OCI-LY3 (cell line): ENCODE measurements at regions not wholly inside any gene's neighbourhood (a gene's known extent, or its start where the extent isn't known, plus 50 kb on each side); places are given as distances from the start of the nearest gene placed in this dataset.

Experiments
- H2AFZ ChIP-seq: fragments of 200-600, 300-600 bp; shearing (Covaris generic); 2 replicates; pipeline ENCODE4 v1.6.0; 2014; ENCODE audit warnings: antibody characterized with exemption, low read depth, low read length
- H3K27ac ChIP-seq: fragments of 200-600, 300-600 bp; sonication (generic); 2 replicates; pipeline ENCODE4 v1.5.1; 2014; ENCODE audit warnings: mild to moderate bottlenecking, low read length, moderate library complexity, mixed read lengths
- H3K27me3 ChIP-seq: fragments of 200-600, 300-600 bp; sonication (generic); 2 replicates; pipeline ENCODE4 v1.6.1; 2014; ENCODE audit warnings: low read depth, low read length, mixed read lengths
- H3K36me3 ChIP-seq: fragments of 200-600, 300-600 bp; sonication (generic); replicated peaks from 2 replicates; pipeline ENCODE3; 2014; ENCODE audit warnings: low read depth, low read length, mixed read lengths
- H3K4me1 ChIP-seq: fragments of 300-600, 200-600 bp; sonication (generic); 2 replicates; pipeline ENCODE4 v1.6.1; 2014; ENCODE audit warnings: low read length, mixed read lengths
- H3K4me2 ChIP-seq: fragments of 200-600, 300-600 bp; sonication (generic); 2 replicates; pipeline ENCODE4 v1.6.1; 2014; ENCODE audit warnings: low read length, mixed read lengths
- H3K4me3 ChIP-seq: fragments of 300-600, 200-600 bp; sonication (generic); 2 replicates; pipeline ENCODE4 v1.5.1; 2014; ENCODE audit warnings: antibody characterized with exemption, mild to moderate bottlenecking, low read length, moderate library complexity
- H3K79me2 ChIP-seq: fragments of 300-600, 200-600 bp; shearing (Covaris generic); 2 replicates; pipeline ENCODE4 v1.6.1; 2014; ENCODE audit warnings: mild to moderate bottlenecking, low read length, mixed read lengths
- H3K9ac ChIP-seq: fragments of 300-600, 200-600 bp; shearing (Covaris generic); 2 replicates; pipeline ENCODE4 v1.6.0; 2014; ENCODE audit warnings: mild to moderate bottlenecking, low read length, moderate library complexity
- H3K9me3 ChIP-seq: fragments of 200-600, 300-600 bp; shearing (Covaris generic); 2 replicates; pipeline ENCODE4 v1.6.1; 2014; ENCODE audit warnings: low read length, mixed read lengths; ENCODE audit not compliant: insufficient read depth
- H4K20me1 ChIP-seq: fragments of 200-600, 300-600 bp; sonication (generic); 2 replicates; pipeline ENCODE4 v1.6.1; 2016; ENCODE audit warnings: low read length, mixed read lengths; ENCODE audit not compliant: insufficient read depth
- CTCF ChIP-seq: fragments of 200-600, 300-600 bp; sonication (generic); IDR thresholded peaks from 2 replicates; pipeline ENCODE4 v1.5.1; 2014; ENCODE audit warnings: antibody characterized with exemption, low read length, low read depth
- EZH2phosphoT487 ChIP-seq: fragments of 200-600 bp; shearing (Covaris generic); IDR thresholded peaks from 2 replicates; pipeline ENCODE4 v1.6.1; 2018; ENCODE audit warnings: antibody characterized with exemption, mixed run types, low read depth

- no peak overlapping the region for H3K4me3 ChIP-seq
- TF ChIP-seq EZH2phosphoT487: no peak
- no peak for TF ChIP-seq CTCF
Measured at GRCh38 chr7:47024991-47025390, 556.9 kb downstream of the TNS3 start.

GRCh38 chr7:47008461-47008860 lies 573.5 kb downstream of the TNS3 start:
- Histone ChIP-seq H3K4me3 (no peak overlapping the region), H3K79me2 (no peaks in the 10 kb centered on the region), H3K9ac (no peak overlapping the region), H3K27ac (no peak overlapping the region), H2AFZ (no peak overlapping the region), H3K27me3 (no peaks in the 10 kb centered on the region), H4K20me1 (no peaks in the 10 kb centered on the region), H3K9me3 (no peaks in the 10 kb centered on the region), H3K4me2 (no peak overlapping the region), H3K4me1 (no peaks in the 10 kb centered on the region), H3K36me3 (no peaks in the 10 kb centered on the region)
- TF ChIP-seq EZH2phosphoT487: no peak
- no peak for TF ChIP-seq CTCF

More at GRCh38 chr7:47024991-47025390, 556.9 kb downstream of the TNS3 start:
- Histone ChIP-seq H3K79me2 (no peaks in the 10 kb centered on the region), H3K4me2 (no peak overlapping the region), H3K9me3 (no peaks in the 10 kb centered on the region), H2AFZ (no peak overlapping the region), H3K4me1 (no peaks in the 10 kb centered on the region), H3K36me3 (no peaks in the 10 kb centered on the region), H3K27ac (no peak overlapping the region), H4K20me1 (no peaks in the 10 kb centered on the region), H3K9ac (no peak overlapping the region), H3K27me3 (no peaks in the 10 kb centered on the region)

GRCh38 chr7:47007471-47007870 lies 574.4 kb downstream of the TNS3 start:
- Histone ChIP-seq H3K4me2 (no peak overlapping the region), H3K27me3 (no peaks in the 10 kb centered on the region), H3K9me3 (no peaks in the 10 kb centered on the region), H3K27ac (no peak overlapping the region), H4K20me1 (no peaks in the 10 kb centered on the region), H3K79me2 (no peaks in the 10 kb centered on the region), H3K4me1 (no peaks in the 10 kb centered on the region), H3K36me3 (no peaks in the 10 kb centered on the region), H2AFZ (no peak overlapping the region), H3K9ac (no peak overlapping the region), H3K4me3 (no peak overlapping the region)
- TF ChIP-seq CTCF: no peak
- no peak for TF ChIP-seq EZH2phosphoT487

GRCh38 chr7:47000561-47000960 lies 581.4 kb downstream of the TNS3 start:
- H3K36me3 ChIP-seq: no peaks in the 10 kb centered on the region
- no peak overlapping the region for H2AFZ ChIP-seq
- H3K4me2 ChIP-seq: no peak overlapping the region
- no peaks in the 10 kb centered on the region for H3K79me2 ChIP-seq
- H3K4me1 ChIP-seq: peaks cover 4% of the 10 kb centered on the region; the same call in 1 of the 2 replicates
- TF ChIP-seq EZH2phosphoT487 (no peak), CTCF (no peak)
- no peaks in the 10 kb centered on the region for H3K27me3 ChIP-seq
- no peak overlapping the region for H3K27ac ChIP-seq
- no peaks in the 10 kb centered on the region for H4K20me1 ChIP-seq
- no peak overlapping the region for H3K9ac ChIP-seq
- H3K4me3 ChIP-seq: no peak overlapping the region
- no peaks in the 10 kb centered on the region for H3K9me3 ChIP-seq
